ENCODE measurements at regions not wholly inside any gene's neighbourhood (a gene's known extent, or its start where the extent isn't known, plus 50 kb on each side); places are given as distances from the start of the nearest gene placed in this dataset.

GRCh38 chr7:17195576-17195975, 102.9 kb upstream of the AHR start:
- CTCF ChIA-PET, result no interaction called here
- POLR2A ChIA-PET, result no interaction called here

GRCh38 chr7:17205910-17206309, 92.5 kb upstream of the AHR start:
- CTCF ChIA-PET, result no interaction called here
- POLR2A ChIA-PET, result no interaction called here

GRCh38 chr7:17206349-17206905, 92.0 kb upstream of the AHR start:
- ChIA-PET CTCF (no interaction called here), POLR2A (no interaction called here)

- ChIA-PET CTCF (no interaction called here), POLR2A (no interaction called here)
Measured at GRCh38 chr7:17207220-17207619, 91.2 kb upstream of the AHR start.

- POLR2A ChIA-PET, result no interaction called here
- CTCF ChIA-PET, result no interaction called here
Measured at GRCh38 chr7:17209101-17209500, 89.4 kb upstream of the AHR start.

- POLR2A ChIA-PET, result no interaction called here
- CTCF ChIA-PET, result no interaction called here
Measured at GRCh38 chr7:17211307-17211836, 87.1 kb upstream of the AHR start.

GRCh38 chr7:17212188-17212587, 86.3 kb upstream of the AHR start:
- POLR2A ChIA-PET, result no interaction called here

GRCh38 chr7:17227766-17228490, 70.5 kb upstream of the AHR start:
- CTCF ChIA-PET, result no interaction called here
- POLR2A ChIA-PET, result no interaction called here

More at GRCh38 chr7:17212188-17212587, 86.3 kb upstream of the AHR start:
- CTCF ChIA-PET, result no interaction called here

GRCh38 chr7:17229228-17229627, 69.2 kb upstream of the AHR start:
- POLR2A ChIA-PET, result no interaction called here
- CTCF ChIA-PET, result no interaction called here

- ChIA-PET POLR2A (no interaction called here), CTCF (no interaction called here)
Measured at GRCh38 chr7:17230099-17230807, 68.2 kb upstream of the AHR start.

GRCh38 chr7:17233603-17234002, 64.8 kb upstream of the AHR start:
- ChIA-PET CTCF (no interaction called here), POLR2A (no interaction called here)

- POLR2A ChIA-PET, result no interaction called here
- CTCF ChIA-PET, result no interaction called here
Measured at GRCh38 chr7:17234030-17234397, 64.4 kb upstream of the AHR start.

- POLR2A ChIA-PET, result interaction anchor here (1.0 kb wide), 1 partner anchor 64 kb away, joined by 4 read pairs; the partner anchor contains the start of gene AHR
Measured at GRCh38 chr7:17234398-17235031, 63.9 kb upstream of the AHR start.

GRCh38 chr7:17236171-17236570, 62.3 kb upstream of the AHR start:
- POLR2A ChIA-PET, result no interaction called here

More at GRCh38 chr7:17234398-17235031, 63.9 kb upstream of the AHR start:
- CTCF ChIA-PET, result no interaction called here

GRCh38 chr7:17236603-17237002, 61.8 kb upstream of the AHR start:
- ChIA-PET CTCF (no interaction called here), POLR2A (no interaction called here)

More at GRCh38 chr7:17236171-17236570, 62.3 kb upstream of the AHR start:
- CTCF ChIA-PET, result no interaction called here

GRCh38 chr7:17239046-17239445, 59.4 kb upstream of the AHR start:
- POLR2A ChIA-PET, result no interaction called here
- CTCF ChIA-PET, result no interaction called here

- CTCF ChIA-PET, result no interaction called here
- POLR2A ChIA-PET, result no interaction called here
Measured at GRCh38 chr7:17239683-17240521, 58.5 kb upstream of the AHR start.

GRCh38 chr7:17242504-17242903, 55.9 kb upstream of the AHR start:
- CTCF ChIA-PET, result no interaction called here
- POLR2A ChIA-PET, result no interaction called here

GRCh38 chr7:17244786-17245185, 53.7 kb upstream of the AHR start:
- POLR2A ChIA-PET, result no interaction called here
- CTCF ChIA-PET, result no interaction called here

- ChIA-PET CTCF (interaction anchor here (0.6 kb wide), 1 partner anchor 55 kb away, joined by 3 read pairs; no protein-coding TSS in a partner anchor), POLR2A (no interaction called here)
Measured at GRCh38 chr7:17247357-17247756, 51.1 kb upstream of the AHR start.

Measured in activated CD8-positive, alpha-beta memory T cell treated with anti-CD3 and anti-CD28 coated beads for 36 hours (primary cell).